ENCODE measurements at regions not wholly inside any gene's neighbourhood (a gene's known extent, or its start where the extent isn't known, plus 50 kb on each side); places are given as distances from the start of the nearest gene placed in this dataset.

- no peaks in the 10 kb centered on the region for H3K4me1 Mint-ChIP-seq (ENCODE audit: low read depth)
- ChIA-PET POLR2A (no interaction called here), CTCF (no interaction called here)
- intact Hi-C loops (cut with DNase I, micrococcal nuclease) = no loop called here
- no peak for ATAC-seq (ENCODE audit: poor library complexity)
- Histone ChIP-seq H3K27me3 (ENCODE audit: control insufficient read depth in 1 of 2, insufficient read depth in 2 of 2, low read length in 2 of 2) (no peaks in the 10 kb centered on the region), H3K36me3 (ENCODE audit: insufficient read depth, low read length) (no peaks in the 10 kb centered on the region), H3K4me3 (ENCODE audit: low read length) (no peak overlapping the region), H3K27ac (ENCODE audit: low read depth in 1 of 2, low read length in 2 of 2) (no peak overlapping the region), H3K4me1 (ENCODE audit: insufficient read depth, low read length) (no peaks in the 10 kb centered on the region), H3K9me3 (ENCODE audit: control insufficient read depth in 1 of 2, insufficient read depth in 1 of 2, low read length in 2 of 2) (peaks cover 15 to 32% of the 10 kb centered on the region in 2 experiments)
- H3K4me3 Mint-ChIP-seq = no peak overlapping the region
- no peaks in the 10 kb centered on the region for H3K27me3 Mint-ChIP-seq
- peaks cover 6% of the 10 kb centered on the region for H3K36me3 Mint-ChIP-seq (ENCODE audit: low read depth)
- H3K27ac Mint-ChIP-seq = no peak overlapping the region
- no peak for DNase-seq
- H3K9me3 Mint-ChIP-seq = peaks cover 8% of the 10 kb centered on the region
- TF ChIP-seq CTCF (IDR thresholded peaks at IDR 0.05) = no peak
These were observed 63.4 kb upstream of the C15orf39 start for GRCh38 chr15:75138016-75138999.

GRCh38 chr15:75140080-75140879 is 61.4 kb upstream of the C15orf39 start:
- Mint-ChIP-seq H3K27ac (no peak overlapping the region), H3K4me1 (ENCODE audit: low read depth) (no peaks in the 10 kb centered on the region), H3K27me3 (no peaks in the 10 kb centered on the region), H3K9me3 (peaks cover 8% of the 10 kb centered on the region), H3K4me3 (no peak overlapping the region), H3K36me3 (ENCODE audit: low read depth) (peaks cover 6% of the 10 kb centered on the region)
- CTCF ChIA-PET = no interaction called here
- ATAC-seq (ENCODE audit: poor library complexity) (no peak), DNase-seq (no peak)
- Histone ChIP-seq H3K9me3 (ENCODE audit: control insufficient read depth in 1 of 2, insufficient read depth in 1 of 2, low read length in 2 of 2) (peaks cover 32 to 52% of the 10 kb centered on the region in 2 experiments), H3K36me3 (ENCODE audit: insufficient read depth, low read length) (no peaks in the 10 kb centered on the region), H3K27ac (ENCODE audit: low read depth in 1 of 2, low read length in 2 of 2) (no peak overlapping the region), H3K4me3 (ENCODE audit: low read length) (no peak overlapping the region), H3K27me3 (ENCODE audit: control insufficient read depth in 1 of 2, insufficient read depth in 2 of 2, low read length in 2 of 2) (no peaks in the 10 kb centered on the region), H3K4me1 (ENCODE audit: insufficient read depth, low read length) (no peaks in the 10 kb centered on the region)
- TF ChIP-seq CTCF (IDR thresholded peaks at IDR 0.05) = no peak
- POLR2A ChIA-PET = no interaction called here
- intact Hi-C loops (cut with DNase I, micrococcal nuclease) = no loop called here

- no peak for TF ChIP-seq CTCF (IDR thresholded peaks at IDR 0.05)
- DNase-seq (no peak), ATAC-seq (ENCODE audit: poor library complexity) (no peak)
- H3K36me3 Mint-ChIP-seq (ENCODE audit: low read depth) = peaks cover 6% of the 10 kb centered on the region
- no peaks in the 10 kb centered on the region for H3K27me3 Mint-ChIP-seq
- peaks cover 32 to 65% of the 10 kb centered on the region in 2 experiments for H3K9me3 ChIP-seq (ENCODE audit: control insufficient read depth in 1 of 2, insufficient read depth in 1 of 2, low read length in 2 of 2)
- no peak overlapping the region for H3K4me3 Mint-ChIP-seq
- POLR2A ChIA-PET = no interaction called here
- no peak overlapping the region for H3K4me3 ChIP-seq (ENCODE audit: low read length)
- no peaks in the 10 kb centered on the region for H3K4me1 Mint-ChIP-seq (ENCODE audit: low read depth)
- H3K27ac Mint-ChIP-seq = no peak overlapping the region
- H3K9me3 Mint-ChIP-seq = peaks cover 8% of the 10 kb centered on the region
- CTCF ChIA-PET = no interaction called here
- no peaks in the 10 kb centered on the region for H3K27me3 ChIP-seq (ENCODE audit: control insufficient read depth in 1 of 2, insufficient read depth in 2 of 2, low read length in 2 of 2)
- H3K4me1 ChIP-seq (ENCODE audit: insufficient read depth, low read length) = no peaks in the 10 kb centered on the region
- intact Hi-C loops (cut with DNase I, micrococcal nuclease) = no loop called here
- H3K36me3 ChIP-seq (ENCODE audit: insufficient read depth, low read length) = no peaks in the 10 kb centered on the region
- no peak overlapping the region for H3K27ac ChIP-seq (ENCODE audit: low read depth in 1 of 2, low read length in 2 of 2)
These were observed 59.2 kb upstream of the C15orf39 start for GRCh38 chr15:75142499-75142898.

All from CD4-positive, alpha-beta T cell (primary cell).